Nucleus accumbens (tissue), 56 donors: ENCODE measurements at regions not wholly inside any gene's neighbourhood (a gene's known extent, or its start where the extent isn't known, plus 50 kb on each side); places are given as distances from the start of the nearest gene placed in this dataset.
A peak's percentile ranks its signal among the peaks of the same experiment; 100 is the strongest.

Experiments used
- DNase-seq, 56 donors: peaks; one replicate each; lab custom pipeline; 2025; lab: John Stamatoyannopoulos, UW

DNA sequence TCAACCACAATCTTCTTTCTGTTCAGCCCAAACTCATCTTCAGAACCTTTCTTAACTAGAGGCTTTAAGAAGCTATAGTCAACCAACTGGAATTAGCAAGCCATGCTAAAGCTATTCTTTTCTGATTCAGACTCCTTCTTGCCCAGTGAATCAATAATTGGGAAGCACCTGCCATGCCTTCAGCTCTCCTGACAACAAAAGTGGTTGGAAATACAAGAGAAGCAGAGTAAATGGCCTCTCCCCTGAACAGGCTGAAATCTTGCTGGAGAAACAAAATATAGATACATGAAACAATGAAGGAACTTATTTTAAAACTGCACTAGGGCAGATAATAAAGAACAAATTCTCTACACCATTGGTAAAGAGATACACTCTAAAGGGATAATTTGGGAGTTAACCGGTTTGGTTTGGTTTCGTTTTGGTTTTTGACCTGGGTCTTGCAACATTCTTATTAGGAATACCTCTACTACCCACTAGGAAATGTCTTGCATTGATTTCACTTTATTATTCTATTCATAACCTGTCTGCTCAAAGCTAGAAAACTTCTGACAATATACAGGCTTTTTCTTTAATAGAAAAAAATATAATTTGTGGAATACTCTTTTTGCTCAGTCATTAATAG, 173.6 kb upstream of the DYNLRB2 start:
- DNase-seq = no peak

DNA sequence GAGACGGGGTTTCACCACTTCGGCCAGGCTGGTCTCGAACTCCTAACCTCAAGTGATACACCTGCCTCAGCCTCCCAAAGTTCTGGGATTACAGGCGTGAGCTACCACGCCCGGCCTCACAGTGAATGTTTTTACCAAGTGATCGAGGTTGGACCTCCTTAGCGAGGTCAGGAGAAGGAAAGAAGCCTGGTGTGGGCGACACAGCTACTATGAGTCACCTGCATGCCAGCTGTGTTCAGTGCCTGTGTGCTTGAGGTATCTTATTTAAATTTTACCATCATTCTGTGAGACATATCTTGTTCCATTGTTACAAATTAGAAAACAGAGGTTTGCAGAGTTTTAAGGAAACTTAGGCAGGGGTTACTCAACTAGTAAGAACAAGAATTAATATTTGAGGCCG, 174.8 kb upstream of the DYNLRB2 start:
- DNase-seq = peak in 2 of 56 donors; percentile 3 to 5

DNA sequence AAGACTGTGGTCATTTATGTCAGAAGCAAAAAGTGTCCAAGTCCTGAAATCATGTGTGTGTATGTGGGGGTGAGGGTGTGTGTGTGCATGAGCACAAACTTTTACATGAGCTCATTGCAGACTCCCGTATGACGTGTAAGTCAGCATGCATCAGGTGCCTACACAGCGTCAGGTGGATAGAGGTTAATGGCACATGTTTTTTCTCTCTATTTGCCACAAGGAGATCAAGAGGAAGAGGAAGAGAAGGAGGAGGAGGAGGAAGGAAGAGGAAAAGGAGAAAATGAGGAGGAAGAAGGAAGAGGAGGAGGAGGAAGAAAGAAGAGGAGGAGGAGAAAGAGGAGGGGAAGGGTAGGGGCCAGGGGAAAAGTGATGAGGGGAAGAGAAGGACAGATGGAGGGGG, 178.0 kb upstream of the DYNLRB2 start:
- no peak for DNase-seq

DNA sequence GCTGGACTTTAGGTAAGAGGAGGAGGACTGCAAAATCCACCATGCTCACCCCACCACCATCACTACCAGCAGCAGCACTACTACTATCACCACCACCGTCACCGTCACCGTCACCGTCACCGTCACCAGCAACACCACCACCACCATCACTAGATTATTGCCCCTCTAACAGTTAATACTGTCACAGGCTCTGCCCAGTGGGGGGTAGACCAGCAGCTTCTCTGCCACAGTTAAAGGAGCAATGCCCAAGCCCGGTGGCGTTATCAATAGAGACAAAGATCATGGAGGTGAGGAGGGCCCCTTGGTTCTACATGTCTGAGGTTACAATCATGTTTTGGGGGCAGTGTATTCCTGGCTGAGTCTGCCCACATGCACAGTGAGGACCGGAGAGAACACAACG, 184.4 kb upstream of the DYNLRB2 start:
- DNase-seq = no peak

DNA sequence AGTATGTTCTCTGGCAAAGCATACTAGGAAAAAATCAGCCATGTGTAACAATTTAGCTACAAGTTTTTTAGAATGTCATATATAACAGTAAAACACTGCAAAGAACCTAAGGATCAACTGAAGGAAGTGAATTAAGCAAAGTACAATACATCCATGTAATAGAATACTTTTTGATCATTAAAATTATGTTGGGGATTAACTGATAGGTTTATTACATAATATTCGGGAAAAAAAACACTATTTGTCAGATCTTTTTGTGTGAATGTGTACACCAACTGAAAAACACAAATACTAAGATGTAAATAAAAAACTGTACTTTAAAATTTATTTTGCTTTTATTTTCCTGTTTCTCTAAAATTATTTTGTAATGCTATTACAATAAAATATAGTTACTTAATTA, 185.5 kb upstream of the DYNLRB2 start:
- no peak for DNase-seq

DNA sequence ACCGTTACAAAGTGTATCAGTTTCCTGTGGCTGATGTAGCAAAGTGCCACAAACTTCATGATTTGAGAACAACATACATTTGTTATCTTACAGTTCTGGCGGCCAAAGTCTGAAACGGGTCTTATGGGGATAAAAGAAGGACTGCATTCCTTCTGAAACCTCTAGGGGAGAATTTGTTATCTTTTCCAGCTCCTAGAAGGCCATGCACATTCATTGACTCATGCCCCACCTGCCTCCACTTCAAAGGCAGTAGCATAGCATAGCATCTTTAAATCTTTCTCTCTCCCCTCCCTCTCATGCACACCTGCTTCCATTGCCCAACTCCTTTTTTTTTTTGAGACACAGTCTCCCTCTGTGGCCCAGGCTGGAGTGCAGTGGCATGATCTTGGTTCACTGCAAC, 190.7 kb upstream of the DYNLRB2 start:
- DNase-seq = no peak

DNA sequence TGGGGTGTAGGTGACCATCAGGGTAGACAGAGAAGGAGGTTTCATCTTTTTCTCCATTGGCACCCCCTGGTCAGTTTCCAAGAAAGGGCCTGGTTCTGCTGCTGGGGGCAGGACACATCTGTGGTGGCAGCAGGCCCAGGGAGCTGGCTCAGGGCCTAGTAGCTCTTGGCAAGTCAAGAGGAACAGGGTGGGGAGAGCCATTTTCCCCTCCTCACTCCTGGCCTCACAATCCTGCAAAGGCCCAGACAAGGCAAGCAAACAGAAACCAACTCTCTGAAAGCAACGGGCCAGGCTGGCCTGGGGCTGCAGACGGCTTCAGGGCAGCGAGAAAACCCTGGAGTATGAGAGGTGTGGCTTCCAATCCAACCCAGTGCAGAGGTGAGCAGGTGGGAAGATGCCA, 192.9 kb upstream of the DYNLRB2 start:
- DNase-seq = peak in 39 of 56 donors; percentile 2 to 74 (median 27)

DNA sequence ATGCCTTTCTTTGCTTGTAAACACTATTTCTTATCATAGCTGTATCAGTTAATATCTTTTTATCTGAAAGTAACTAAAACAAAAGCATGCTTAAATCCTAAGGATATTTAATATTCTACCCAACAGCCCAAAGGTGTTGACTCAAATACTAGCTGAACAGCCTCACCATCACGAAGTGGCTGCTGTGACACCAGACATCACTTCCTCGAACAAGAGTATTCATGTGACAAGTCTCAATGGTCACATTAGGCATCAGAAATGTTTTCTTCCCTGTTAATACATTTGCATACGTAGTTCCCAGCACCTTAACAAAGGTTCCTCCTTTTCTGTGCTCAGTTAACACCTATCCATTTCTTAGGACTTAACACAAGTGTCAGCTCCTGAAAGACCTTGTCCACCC, 193.8 kb upstream of the DYNLRB2 start:
- DNase-seq = no peak

DNA sequence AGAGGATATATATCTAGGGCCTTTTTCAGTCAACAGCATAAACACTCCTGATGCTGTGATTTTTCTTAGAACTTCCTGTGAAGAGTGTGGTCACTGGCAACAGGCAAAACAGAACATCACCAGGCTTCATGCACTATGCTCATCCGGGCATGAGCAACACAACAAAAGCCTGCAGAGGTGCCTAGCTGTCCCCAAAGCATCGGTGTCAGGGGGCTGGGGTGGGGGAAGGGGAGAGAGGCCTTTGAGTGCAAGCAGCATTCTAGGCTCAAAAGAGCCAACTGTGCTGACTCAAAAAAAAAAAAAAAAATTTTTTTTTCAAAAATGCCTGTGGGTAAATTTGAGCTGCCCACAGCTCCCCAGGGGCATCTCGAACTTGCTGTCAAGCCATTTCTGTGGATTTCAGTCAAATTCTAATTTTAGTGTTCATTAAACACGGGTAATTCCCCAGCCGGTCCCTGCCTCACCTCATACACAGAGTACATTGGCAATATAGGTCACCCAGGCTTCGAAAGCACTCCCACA, 194.6 kb upstream of the DYNLRB2 start:
- DNase-seq = peak in 5 of 56 donors; percentile 3 to 21 (median 11)

DNA sequence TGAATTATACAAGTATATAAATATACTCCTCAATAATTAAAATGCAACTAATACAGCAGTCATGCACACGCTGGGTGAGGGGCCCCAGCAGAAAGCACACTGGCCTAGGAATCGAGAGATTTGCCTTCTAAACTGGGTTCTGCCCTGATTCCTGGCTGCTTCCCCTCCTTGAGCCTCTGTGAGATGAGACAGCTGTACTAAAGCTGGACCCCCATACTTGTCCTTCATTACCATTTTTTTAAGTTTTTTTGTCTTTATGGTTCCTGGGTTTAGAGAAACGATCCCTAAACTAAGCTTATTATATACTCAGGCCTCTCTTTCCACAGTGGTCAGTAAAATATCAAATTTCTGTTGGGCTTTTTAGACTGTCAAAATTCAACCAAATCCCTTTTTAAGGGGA, 195.1 kb upstream of the DYNLRB2 start:
- DNase-seq = no peak

DNA sequence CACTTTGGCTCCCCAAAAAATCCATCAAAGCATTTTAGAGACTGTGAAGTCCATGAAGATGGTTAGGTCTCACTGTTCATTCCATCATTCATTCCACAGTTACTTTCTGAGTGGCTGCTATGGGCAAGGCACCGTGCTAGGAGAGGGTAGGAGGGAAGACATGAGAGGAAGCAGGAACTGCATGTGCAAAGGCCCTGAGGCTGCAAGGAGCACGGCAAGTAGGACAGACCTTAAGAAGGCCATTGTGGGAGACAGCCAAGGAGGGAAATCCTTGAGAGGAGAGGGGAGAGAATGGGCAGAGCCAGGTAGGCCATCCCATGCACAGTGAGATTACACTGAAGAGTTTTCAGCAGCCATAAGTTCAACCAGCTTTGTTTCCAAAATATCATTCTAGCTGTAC, 196.2 kb upstream of the DYNLRB2 start:
- DNase-seq = no peak

DNA sequence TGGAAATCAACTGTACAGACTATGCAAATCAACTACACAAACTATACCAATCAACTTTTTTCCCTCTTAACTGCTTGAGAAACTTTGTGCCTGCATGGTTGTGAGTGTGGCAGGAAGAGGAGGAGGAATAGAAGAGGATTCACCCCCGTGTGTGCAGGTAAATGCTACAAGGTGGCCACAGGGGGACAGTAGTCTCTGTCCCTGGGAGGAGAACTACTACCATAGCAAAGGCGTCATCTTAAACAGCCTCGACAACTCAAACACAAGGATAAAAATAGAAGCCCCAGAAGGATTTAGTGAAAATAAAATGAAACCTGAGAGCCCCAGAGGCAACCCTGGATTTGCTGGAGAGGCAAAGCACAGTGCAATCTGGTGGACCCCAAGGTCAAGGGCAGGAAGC, 199.5 kb upstream of the DYNLRB2 start:
- DNase-seq = no peak

DNA sequence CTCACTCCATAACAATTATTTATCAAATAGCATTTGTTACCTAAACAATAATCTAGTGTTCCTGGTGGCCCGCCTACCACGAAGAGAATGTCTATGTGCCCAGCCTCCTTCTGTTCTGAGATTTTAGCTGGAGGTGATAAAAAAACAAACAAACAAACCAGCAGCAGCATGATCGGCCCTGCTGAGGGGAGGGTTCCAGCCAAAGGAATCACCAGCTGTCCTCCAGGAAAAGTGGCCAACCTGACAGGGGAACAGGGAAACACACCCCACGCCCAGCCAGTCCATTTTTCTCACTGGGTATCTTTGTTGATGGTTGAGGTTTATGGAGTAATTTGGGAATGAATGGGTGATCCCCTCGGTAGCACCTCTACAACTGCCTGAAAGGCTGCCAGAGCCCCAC, 203.0 kb upstream of the DYNLRB2 start:
- no peak for DNase-seq

DNA sequence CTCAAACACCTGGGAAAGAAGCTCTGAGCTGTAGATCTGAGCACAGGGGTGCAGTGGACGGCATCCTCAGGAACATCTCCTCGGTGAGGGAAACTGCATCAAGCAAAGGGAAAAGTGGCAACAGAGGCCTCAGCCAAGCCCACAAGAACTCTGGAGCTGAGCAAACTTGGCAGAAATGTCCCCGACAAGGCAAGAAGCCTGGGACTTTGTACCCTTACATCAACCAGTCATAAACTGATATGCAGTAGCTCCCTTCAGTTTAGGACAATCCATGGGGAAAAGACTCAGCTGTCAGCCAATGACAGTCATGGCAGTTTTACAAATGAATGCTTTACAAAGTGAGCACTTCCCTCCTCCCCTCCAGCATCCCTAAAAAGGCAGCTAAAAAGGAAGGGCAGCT, 210.0 kb upstream of the DYNLRB2 start:
- DNase-seq = no peak

DNA sequence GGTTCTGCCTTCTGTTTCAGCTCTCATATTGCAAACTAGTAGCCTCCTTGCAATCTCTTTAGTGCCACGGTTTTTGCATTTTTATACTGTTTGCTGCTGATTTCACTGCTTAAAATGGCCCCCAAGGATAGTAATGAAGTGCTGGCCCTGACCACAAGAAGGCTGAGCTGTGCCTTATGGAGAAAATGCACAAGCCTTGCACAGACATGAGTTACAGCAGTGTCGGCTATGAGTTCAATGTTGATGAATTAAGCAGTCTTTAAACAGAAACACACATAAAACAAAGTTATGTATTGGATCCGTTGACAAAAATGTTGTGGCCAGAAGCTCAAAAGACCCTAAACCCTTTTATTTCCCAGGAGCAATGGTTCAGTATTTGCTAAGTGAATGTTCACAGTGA, 210.6 kb upstream of the DYNLRB2 start:
- no peak for DNase-seq

DNA sequence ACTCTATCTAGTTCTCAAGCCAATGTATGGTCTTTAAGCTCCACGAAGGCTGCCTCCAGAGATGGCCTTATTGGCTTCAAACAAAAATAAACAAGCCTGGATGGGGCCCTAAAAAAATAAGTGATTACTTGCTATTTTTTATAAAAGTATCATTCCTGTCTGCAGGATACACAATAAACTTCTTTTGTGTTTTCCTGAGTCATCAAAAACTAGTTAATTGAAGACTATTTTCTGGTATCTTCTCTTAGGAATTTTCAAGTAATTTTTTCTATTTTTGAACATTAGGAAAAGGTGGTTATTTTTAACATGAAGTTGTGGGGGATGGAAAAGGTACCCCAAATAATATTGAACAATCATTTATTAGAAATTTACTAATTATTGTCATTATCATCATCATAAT, 213.1 kb upstream of the DYNLRB2 start:
- no peak for DNase-seq

DNA sequence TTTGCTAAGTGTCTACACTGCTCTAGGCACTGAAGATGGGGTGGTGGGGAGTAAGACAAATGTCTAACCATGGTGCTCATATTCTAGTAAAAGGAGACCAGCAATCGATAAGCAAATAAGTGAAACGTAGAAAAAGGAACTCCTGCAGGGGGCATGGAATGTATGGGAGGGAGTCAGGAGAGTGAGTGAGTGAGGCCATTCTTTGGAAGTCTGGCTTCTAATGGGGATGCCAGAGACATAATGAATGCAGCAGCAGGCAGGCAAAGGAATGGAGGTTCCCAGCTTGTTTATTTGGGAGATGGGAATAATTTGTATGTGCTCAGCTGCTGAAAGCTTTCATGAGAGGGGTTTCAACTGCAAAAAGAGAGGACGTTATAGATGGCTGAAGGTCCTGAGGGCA, 216.4 kb upstream of the DYNLRB2 start:
- no peak for DNase-seq

DNA sequence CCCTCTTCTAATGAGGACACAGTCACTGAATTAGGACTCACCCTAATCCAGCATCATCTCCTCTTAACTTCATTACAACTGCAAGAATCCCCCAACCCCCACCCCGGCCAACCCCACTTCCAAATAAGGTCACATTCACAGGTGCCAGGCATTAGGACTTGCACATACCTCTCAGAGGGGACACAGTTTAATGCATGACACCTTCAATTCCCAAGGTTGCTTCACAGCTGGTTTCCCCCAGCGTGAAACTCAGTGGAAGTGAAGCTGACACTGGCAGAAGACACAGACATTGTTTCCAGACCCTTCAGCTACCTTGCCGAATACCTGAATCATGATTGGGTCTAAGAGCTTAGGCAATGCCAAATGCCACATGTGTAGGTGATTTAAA, 217.0 kb upstream of the DYNLRB2 start:
- DNase-seq = no peak

DNA sequence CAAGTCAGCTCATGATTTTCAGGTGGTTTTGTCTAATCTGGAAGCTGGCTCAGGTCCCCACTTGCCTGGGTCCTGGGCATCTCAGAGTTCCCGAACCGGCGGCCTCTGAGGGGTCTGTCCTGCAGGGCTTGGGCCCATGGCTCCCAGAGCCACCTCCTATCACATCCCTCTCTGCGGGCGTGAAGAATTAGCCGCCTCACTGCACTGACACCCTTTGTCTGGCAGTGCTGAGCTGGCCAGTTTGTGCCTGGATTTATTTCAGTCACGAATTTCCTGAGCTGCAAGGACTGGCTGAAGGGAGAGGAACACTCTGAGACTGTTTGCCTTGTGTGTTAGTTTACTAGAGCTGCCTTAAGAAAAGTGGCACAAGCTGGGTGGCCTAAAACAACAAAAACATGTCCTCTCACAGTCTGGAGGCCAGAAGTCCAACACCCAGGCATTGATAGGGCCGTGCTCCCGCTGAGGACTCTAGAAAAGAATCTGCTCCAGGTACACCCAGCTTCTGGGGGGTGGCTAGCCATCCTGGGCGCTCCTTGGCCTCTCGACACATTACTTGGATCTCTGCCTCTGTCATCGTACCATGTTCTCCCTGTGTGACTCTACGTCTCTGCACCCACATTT, 217.5 kb upstream of the DYNLRB2 start:
- peak in 27 of 56 donors; percentile 3 to 55 (median 12) for DNase-seq

DNA sequence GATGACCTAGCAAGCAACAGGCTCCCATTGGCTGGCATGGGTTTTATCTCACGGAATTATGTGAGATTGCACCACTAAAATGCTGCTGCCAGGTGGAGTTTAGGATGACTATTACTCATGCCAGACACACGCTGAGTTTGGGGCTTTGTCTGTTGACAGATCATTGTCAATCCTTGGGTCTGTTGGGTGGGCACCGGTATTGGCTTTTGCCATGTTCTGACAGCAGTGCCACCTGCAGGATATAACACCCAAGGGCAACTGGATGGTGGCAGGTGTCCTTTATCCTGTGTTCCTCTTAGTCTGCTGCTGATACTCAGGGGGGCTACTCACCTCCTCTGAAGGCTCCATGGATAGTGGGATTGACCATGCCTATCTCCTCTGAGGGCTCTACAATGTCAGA, 221.6 kb upstream of the DYNLRB2 start:
- DNase-seq = no peak

DNA sequence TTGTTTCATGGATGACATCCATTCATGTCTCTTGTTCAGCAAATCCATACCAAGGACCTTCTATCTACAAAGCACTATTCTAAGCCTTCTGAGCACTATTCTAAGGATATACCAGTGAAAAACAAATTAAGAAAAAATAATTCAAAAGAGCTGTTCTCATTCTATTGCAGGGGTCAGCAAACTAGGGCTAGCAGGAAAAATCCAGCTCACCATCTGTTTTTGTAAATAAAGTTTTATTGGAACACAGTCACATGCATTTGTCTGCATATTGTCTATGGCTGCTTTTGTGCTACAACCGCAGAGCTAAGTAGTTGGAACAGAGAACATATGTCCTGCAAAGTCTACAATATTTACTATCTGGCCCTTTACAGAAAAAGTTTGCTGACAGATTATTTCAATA, 222.7 kb upstream of the DYNLRB2 start:
- DNase-seq = no peak

DNA sequence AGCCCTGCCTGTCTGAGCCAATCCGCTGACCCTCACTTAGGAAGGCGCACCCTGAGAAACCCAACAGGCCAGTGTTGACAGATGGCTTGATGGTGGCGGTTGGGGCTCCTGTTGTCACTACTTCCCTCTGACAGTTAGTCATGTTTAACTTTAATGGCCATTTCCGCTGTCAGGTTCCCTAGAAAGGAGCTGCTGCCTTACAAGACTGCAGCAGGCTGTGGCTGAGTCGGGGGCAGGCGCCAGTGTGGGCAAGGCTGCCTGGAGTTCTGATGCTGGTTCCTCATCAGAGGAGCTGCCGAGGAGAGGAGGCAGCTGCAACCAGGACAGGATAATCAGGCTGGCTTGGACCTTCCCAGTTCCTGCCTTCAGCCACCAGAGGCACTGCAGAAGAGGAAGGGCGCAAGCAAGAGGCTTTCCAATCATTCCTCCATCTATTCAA, 223.2 kb upstream of the DYNLRB2 start:
- peak in 1 of 56 donors; percentile 0 for DNase-seq

DNA sequence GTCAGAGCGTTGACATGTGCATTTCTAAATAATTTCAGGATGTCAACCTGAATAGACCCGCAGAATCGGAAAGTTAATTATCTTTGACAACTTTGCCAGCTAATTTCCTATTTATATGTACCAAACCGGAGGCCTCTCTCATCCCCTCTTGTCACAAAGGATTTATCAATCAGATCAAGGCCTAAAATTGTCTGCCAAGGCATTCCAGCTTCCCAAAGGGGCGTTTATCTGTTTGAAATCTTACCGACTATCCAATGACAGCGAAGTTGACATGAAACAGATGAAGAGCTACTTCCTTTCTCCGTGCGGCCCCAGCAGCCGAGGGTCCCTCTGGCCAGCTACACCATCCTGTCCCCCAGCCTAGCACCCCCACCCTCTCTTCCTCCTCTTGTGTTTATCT, 223.7 kb upstream of the DYNLRB2 start:
- DNase-seq = no peak
